MM.1S (cell line): ENCODE measurements at regions not wholly inside any gene's neighbourhood (a gene's known extent, or its start where the extent isn't known, plus 50 kb on each side); places are given as distances from the start of the nearest gene placed in this dataset.

Source experiments
- DNase-seq: peaks from one replicate; pipeline ENCODE4 v3.0.0-alpha.2; 2015
- H2AFZ ChIP-seq: fragments of 300-600 bp; sonication (generic); 2 replicates; pipeline ENCODE4 v1.6.0; 2016; ENCODE audit warnings: antibody characterized with exemption, low read length
- H3F3A ChIP-seq: fragments of 300-600 bp; sonication (generic); 2 replicates; pipeline ENCODE4 v1.6.1; 2016; ENCODE audit warnings: mild to moderate bottlenecking, antibody characterized with exemption, low read length, moderate library complexity, mixed read lengths; ENCODE audit not compliant: insufficient read depth
- H3K27ac ChIP-seq: fragments of 300-600 bp; sonication (generic); 2 replicates; pipeline ENCODE4 v1.5.1; 2016; ENCODE audit warnings: mild to moderate bottlenecking, low read length
- H3K27me3 ChIP-seq: fragments of 300-600 bp; sonication (generic); replicated peaks from 2 replicates; pipeline ENCODE4 v1.6.0; 2016; ENCODE audit warnings: low read length; ENCODE audit not compliant: insufficient read depth
- H3K36me3 ChIP-seq: fragments of 300-600 bp; sonication (generic); replicated peaks from 2 replicates; pipeline ENCODE4 v1.6.1; 2016; ENCODE audit warnings: mild to moderate bottlenecking, low read length, mixed read lengths; ENCODE audit not compliant: insufficient read depth
- H3K4me1 ChIP-seq: fragments of 300-600 bp; sonication (generic); 2 replicates; pipeline ENCODE4 v1.6.1; 2016; ENCODE audit warnings: low read length, mixed read lengths
- H3K4me2 ChIP-seq: fragments of 300-600 bp; sonication (generic); 2 replicates; pipeline ENCODE4 v1.6.0; 2016; ENCODE audit warnings: low read depth, low read length
- H3K4me3 ChIP-seq: fragments of 300-600 bp; sonication (generic); 2 replicates; pipeline ENCODE4 v1.5.1; 2016; ENCODE audit warnings: low read length, mixed read lengths
- H3K79me2 ChIP-seq: fragments of 300-600 bp; sonication (generic); 2 replicates; pipeline ENCODE4 v1.6.1; 2016; ENCODE audit warnings: mixed run types, low read length, mixed read lengths
- H3K9ac ChIP-seq: fragments of 300-600 bp; sonication (generic); 2 replicates; pipeline ENCODE4 v1.6.1; 2016; ENCODE audit warnings: low read length, mixed read lengths
- H3K9me2 ChIP-seq: fragments of 300-600 bp; sonication (generic); replicated peaks from 2 replicates; pipeline ENCODE4 v1.6.1; 2016; ENCODE audit warnings: mild to moderate bottlenecking, low read length, mixed read lengths; ENCODE audit not compliant: insufficient read depth
- H3K9me3 ChIP-seq: fragments of 300-600 bp; sonication (generic); replicated peaks from 2 replicates; pipeline ENCODE4 v1.6.1; 2016; ENCODE audit warnings: mild to moderate bottlenecking, low read length, mixed read lengths; ENCODE audit not compliant: insufficient read depth
- H4K20me1 ChIP-seq: fragments of 300-600 bp; sonication (generic); 2 replicates; pipeline ENCODE4 v1.6.1; 2016; ENCODE audit warnings: mild to moderate bottlenecking, low read length, moderate library complexity, mixed read lengths; ENCODE audit not compliant: insufficient read depth
- CTCF ChIP-seq: fragments of 300-600 bp; sonication (generic); IDR thresholded peaks from 2 replicates; pipeline ENCODE4 v1.5.1; 2016; ENCODE audit warnings: antibody characterized with exemption, low read length, mixed read lengths
- EZH2 ChIP-seq: fragments of 300-600 bp; sonication (generic); optimal IDR thresholded peaks from 2 replicates; pipeline ENCODE3; 2017; ENCODE audit warnings: low read depth, mild to moderate bottlenecking, antibody characterized with exemption, low read length, mixed read lengths
- EZH2phosphoT487 ChIP-seq: fragments of 300-600 bp; sonication (generic); IDR thresholded peaks from 2 replicates; pipeline ENCODE4 v1.6.1; 2018; ENCODE audit warnings: antibody characterized with exemption, low read length

DNA sequence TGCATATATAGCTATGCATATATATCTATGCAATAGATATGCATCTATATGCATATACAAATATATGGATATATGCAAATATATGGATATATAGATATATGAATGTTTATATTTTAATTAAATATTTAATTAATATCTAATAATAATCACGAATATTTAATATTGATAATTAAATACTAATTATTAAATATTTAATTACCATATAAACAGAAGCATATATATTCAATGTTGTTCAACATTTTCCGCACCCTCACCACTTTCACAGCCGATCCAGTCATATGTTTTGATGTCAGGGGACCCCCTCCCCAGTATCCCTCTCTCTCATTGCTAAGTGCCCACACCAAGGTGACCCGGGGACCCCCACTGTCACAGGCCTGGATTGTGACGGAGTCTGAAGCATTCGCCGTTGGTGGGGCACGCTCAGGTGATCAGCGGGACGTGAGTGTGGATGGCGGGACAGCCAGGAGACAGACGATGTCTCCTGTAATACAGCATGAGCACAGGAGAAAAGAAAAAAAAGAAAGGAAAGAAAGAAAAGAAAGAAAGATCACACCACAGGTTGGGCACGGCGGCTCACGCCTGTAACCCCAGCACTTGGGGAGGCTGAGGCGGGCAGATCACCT lies 199.7 kb downstream of the CRLF2 start:
- H3K4me1 ChIP-seq, result peaks cover 7% of the 10 kb centered on the region
- H3K9me2 ChIP-seq, result no peaks in the 10 kb centered on the region
- H3K9me3 ChIP-seq, result no peaks in the 10 kb centered on the region
- peaks cover 20% of the 10 kb centered on the region for H3F3A ChIP-seq
- no peak for DNase-seq
- H3K27ac ChIP-seq, result no peak overlapping the region
- no peaks in the 10 kb centered on the region for H4K20me1 ChIP-seq
- H2AFZ ChIP-seq, result no peak overlapping the region
- no peaks in the 10 kb centered on the region for H3K36me3 ChIP-seq
- no peak overlapping the region for H3K9ac ChIP-seq
- TF ChIP-seq EZH2 (no peak), CTCF (no peak)
- no peaks in the 10 kb centered on the region for H3K27me3 ChIP-seq
- no peaks in the 10 kb centered on the region for H3K79me2 ChIP-seq
- H3K4me3 ChIP-seq, result no peak overlapping the region
- no peak overlapping the region for H3K4me2 ChIP-seq

- no peak for DNase-seq
- TF ChIP-seq EZH2phosphoT487, result no peak
- TF ChIP-seq EZH2, result no peak
- no peak for TF ChIP-seq CTCF
Observed at GRCh38 chrX:1011691-1012283, 200.7 kb downstream of the CRLF2 start.

DNA sequence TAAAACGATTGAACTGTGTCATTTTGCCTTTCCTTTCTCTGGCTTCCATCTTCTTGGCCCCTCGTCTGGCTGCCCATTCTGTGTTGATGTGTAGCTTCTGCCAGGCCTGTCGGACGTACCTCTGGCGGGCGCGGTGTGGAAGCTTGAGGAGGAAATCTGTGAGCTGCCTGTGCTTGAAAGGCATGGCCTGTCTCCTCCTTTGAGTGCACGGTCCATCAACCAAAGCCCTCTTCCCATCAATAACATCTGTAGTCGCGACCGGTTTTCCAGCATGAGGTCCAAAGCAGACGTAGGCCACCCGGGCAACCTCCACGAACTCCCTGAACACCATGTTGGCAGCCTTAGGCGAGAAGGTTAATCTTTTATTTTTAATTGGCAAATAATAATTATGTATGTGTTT lies 202.7 kb downstream of the CRLF2 start:
- Histone ChIP-seq H3K27ac (peak overlapping the region; percentile 99), H3K4me1 (peaks cover 12% of the 10 kb centered on the region), H2AFZ (no peak overlapping the region), H4K20me1 (no peaks in the 10 kb centered on the region), H3K9me3 (no peaks in the 10 kb centered on the region), H3K4me2 (peak overlapping the region; percentile 49), H3F3A (peaks cover 25% of the 10 kb centered on the region), H3K27me3 (no peaks in the 10 kb centered on the region), H3K9ac (peak overlapping the region; percentile 79), H3K4me3 (no peak overlapping the region), H3K36me3 (no peaks in the 10 kb centered on the region), H3K79me2 (no peaks in the 10 kb centered on the region), H3K9me2 (no peaks in the 10 kb centered on the region)
- no peak for DNase-seq
- no peak for TF ChIP-seq EZH2
- TF ChIP-seq CTCF, result no peak
- no peak for TF ChIP-seq EZH2phosphoT487

More at GRCh38 chrX:1011691-1012283, 200.7 kb downstream of the CRLF2 start:
- H3K9me3 ChIP-seq, result no peaks in the 10 kb centered on the region
- no peaks in the 10 kb centered on the region for H4K20me1 ChIP-seq
- no peak overlapping the region for H3K4me2 ChIP-seq
- no peak overlapping the region for H3K27ac ChIP-seq
- no peak overlapping the region for H3K4me3 ChIP-seq
- no peaks in the 10 kb centered on the region for H3K36me3 ChIP-seq
- H2AFZ ChIP-seq, result no peak overlapping the region
- no peaks in the 10 kb centered on the region for H3K79me2 ChIP-seq
- H3F3A ChIP-seq, result peaks cover 25% of the 10 kb centered on the region
- H3K9me2 ChIP-seq, result no peaks in the 10 kb centered on the region
- no peak overlapping the region for H3K9ac ChIP-seq
- H3K27me3 ChIP-seq, result no peaks in the 10 kb centered on the region
- peaks cover 12% of the 10 kb centered on the region for H3K4me1 ChIP-seq
